ENCODE measurements at regions not wholly inside any gene's neighbourhood (a gene's known extent, or its start where the extent isn't known, plus 50 kb on each side); places are given as distances from the start of the nearest gene placed in this dataset.
"Not testable (repeated sequence)": the region's sequence is repeated elsewhere in the genome, so short reads cannot be mapped to it uniquely, and the experiment has no call there.

- DNase-seq (ENCODE audit: low read depth), result no peak
Observed at GRCh38 chrX:102784550-102784949, 64.0 kb downstream of the GPRASP3 start.

GRCh38 chrX:102787283-102787682 lies 66.7 kb downstream of the GPRASP3 start:
- no peak for DNase-seq (ENCODE audit: low read depth)

GRCh38 chrX:102808336-102808735 lies 87.8 kb downstream of the GPRASP3 start:
- DNase-seq (ENCODE audit: low read depth), result no peak

GRCh38 chrX:102818269-102818668 lies 97.7 kb downstream of the GPRASP3 start:
- DNase-seq (ENCODE audit: low read depth), result not testable (repeated sequence)

- no peak for DNase-seq (ENCODE audit: low read depth)
Observed at GRCh38 chrX:102832661-102833060, 104.4 kb upstream of the RAB40AL start.

GRCh38 chrX:102833136-102833535 lies 103.9 kb upstream of the RAB40AL start:
- DNase-seq (ENCODE audit: low read depth), result no peak

GRCh38 chrX:102835504-102836146 lies 101.4 kb upstream of the RAB40AL start:
- DNase-seq (ENCODE audit: low read depth), result no peak

GRCh38 chrX:102837847-102838246 lies 99.2 kb upstream of the RAB40AL start:
- no peak for DNase-seq (ENCODE audit: low read depth)

GRCh38 chrX:102840871-102841705 lies 96.0 kb upstream of the RAB40AL start:
- DNase-seq (ENCODE audit: low read depth), result no peak

- DNase-seq (ENCODE audit: low read depth), result no peak
Observed at GRCh38 chrX:102841706-102842003, 95.4 kb upstream of the RAB40AL start.

GRCh38 chrX:102845020-102845419 lies 92.1 kb upstream of the RAB40AL start:
- DNase-seq (ENCODE audit: low read depth), result no peak

GRCh38 chrX:102846544-102847236 lies 90.4 kb upstream of the RAB40AL start:
- no peak for DNase-seq (ENCODE audit: low read depth)

- no peak for DNase-seq (ENCODE audit: low read depth)
Observed at GRCh38 chrX:102847362-102847761, 89.7 kb upstream of the RAB40AL start.

GRCh38 chrX:102849396-102849795 lies 87.7 kb upstream of the RAB40AL start:
- no peak for DNase-seq (ENCODE audit: low read depth)

- DNase-seq (ENCODE audit: low read depth), result not testable (repeated sequence)
Observed at GRCh38 chrX:102858826-102859549, 78.1 kb upstream of the RAB40AL start.

- no peak for DNase-seq (ENCODE audit: low read depth)
Observed at GRCh38 chrX:102859550-102859871, 77.6 kb upstream of the RAB40AL start.

GRCh38 chrX:102860235-102860634 lies 76.8 kb upstream of the RAB40AL start:
- no peak for DNase-seq (ENCODE audit: low read depth)

- DNase-seq (ENCODE audit: low read depth), result peak; percentile 77
Observed at GRCh38 chrX:102863735-102864134, 73.3 kb upstream of the RAB40AL start.

GRCh38 chrX:102866981-102867656 lies 70.0 kb upstream of the RAB40AL start:
- no peak for DNase-seq (ENCODE audit: low read depth)

GRCh38 chrX:102883491-102883890 lies 53.6 kb upstream of the RAB40AL start:
- no peak for DNase-seq (ENCODE audit: low read depth)

Measured in activated T-cell treated with anti-CD3 and anti-CD28 coated beads for 1 hour (primary cell).